Activated naive CD4-positive, alpha-beta T cell treated with anti-CD3 and anti-CD28 coated beads, Interleukin-2, amount 50 U/mL, for 72 hours (primary cell): ENCODE measurements at regions not wholly inside any gene's neighbourhood (a gene's known extent, or its start where the extent isn't known, plus 50 kb on each side); places are given as distances from the start of the nearest gene placed in this dataset.
A peak's percentile ranks its signal among the peaks of the same experiment; 100 is the strongest.

Experiments
- ATAC-seq, 2 donors: fragments of 150-1000 bp; cut with Tn5 transposase; 2 replicates each; pipeline ENCODE4 v1.10.0; 2021; ENCODE audit warnings: mild to moderate bottlenecking in 2 of 2, moderate library complexity in 2 of 2
- DNase-seq, 2 donors: peaks; one replicate each; pipeline ENCODE4 v3.0.0; 2021 to 2022; ENCODE audit warnings: low spot score in 2 of 2
- H3K27ac Mint-ChIP-seq, 2 donors: one replicate each; pipeline ENCODE4 v1.8.0; 2022; ENCODE audit warnings: mild to moderate bottlenecking in 2 of 2, mixed read lengths in 2 of 2
- H3K36me3 Mint-ChIP-seq, 2 donors: one replicate each; pipeline ENCODE4 v1.8.0; 2022; ENCODE audit warnings: mixed read lengths in 2 of 2
- H3K9me3 Mint-ChIP-seq, 2 donors: one replicate each; pipeline ENCODE4 v1.8.0; 2022; ENCODE audit warnings: mixed read lengths in 2 of 2

DNA sequence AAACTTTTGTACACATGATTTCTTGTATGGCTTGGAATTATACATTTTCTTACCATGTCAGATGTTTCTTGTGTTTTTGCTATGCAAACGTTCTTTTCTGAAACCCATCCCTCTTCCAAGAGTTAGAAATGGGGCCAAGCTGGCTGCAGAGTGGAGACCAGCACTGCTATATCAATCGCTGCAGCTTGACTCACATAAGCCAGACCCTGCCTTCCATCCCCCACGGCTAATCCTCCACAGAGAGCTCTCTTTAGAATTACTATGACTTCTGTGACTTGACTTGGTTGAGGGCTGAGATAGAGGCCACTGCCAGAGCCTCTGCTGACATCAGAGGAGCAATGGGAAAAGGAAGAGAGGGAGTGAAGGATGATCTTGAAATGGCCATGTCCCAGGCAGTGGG lies 147.9 kb downstream of the DACT1 start:
- DNase-seq (no peak), ATAC-seq (no peak)
- H3K36me3 Mint-ChIP-seq: no peaks in the 10 kb centered on the region
- no peaks in the 10 kb centered on the region for H3K9me3 Mint-ChIP-seq
- H3K27ac Mint-ChIP-seq: no peak overlapping the region

DNA sequence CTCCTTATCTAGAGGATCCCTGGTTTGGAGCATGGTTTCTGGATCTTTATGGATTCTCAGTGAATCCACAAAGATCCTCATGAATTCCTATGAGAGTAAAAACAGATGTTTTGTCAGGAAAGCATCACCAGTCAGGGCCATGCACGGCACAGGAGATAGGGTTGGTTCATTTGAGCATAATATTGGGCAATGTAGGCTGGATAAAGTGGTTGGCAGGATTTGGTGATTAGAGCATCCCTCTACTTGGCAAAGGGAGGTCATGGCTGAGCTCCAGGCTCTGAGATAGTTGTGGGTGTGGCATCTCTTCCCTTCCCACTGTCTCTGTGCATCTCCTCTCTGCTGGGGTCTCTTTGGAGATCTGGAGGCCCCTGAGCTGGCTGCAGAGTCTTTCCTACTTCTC lies 149.8 kb downstream of the DACT1 start:
- ATAC-seq (no peak), DNase-seq (no peak)
- H3K27ac Mint-ChIP-seq: no peak overlapping the region
- H3K9me3 Mint-ChIP-seq: no peaks in the 10 kb centered on the region
- H3K36me3 Mint-ChIP-seq: no peaks in the 10 kb centered on the region

DNA sequence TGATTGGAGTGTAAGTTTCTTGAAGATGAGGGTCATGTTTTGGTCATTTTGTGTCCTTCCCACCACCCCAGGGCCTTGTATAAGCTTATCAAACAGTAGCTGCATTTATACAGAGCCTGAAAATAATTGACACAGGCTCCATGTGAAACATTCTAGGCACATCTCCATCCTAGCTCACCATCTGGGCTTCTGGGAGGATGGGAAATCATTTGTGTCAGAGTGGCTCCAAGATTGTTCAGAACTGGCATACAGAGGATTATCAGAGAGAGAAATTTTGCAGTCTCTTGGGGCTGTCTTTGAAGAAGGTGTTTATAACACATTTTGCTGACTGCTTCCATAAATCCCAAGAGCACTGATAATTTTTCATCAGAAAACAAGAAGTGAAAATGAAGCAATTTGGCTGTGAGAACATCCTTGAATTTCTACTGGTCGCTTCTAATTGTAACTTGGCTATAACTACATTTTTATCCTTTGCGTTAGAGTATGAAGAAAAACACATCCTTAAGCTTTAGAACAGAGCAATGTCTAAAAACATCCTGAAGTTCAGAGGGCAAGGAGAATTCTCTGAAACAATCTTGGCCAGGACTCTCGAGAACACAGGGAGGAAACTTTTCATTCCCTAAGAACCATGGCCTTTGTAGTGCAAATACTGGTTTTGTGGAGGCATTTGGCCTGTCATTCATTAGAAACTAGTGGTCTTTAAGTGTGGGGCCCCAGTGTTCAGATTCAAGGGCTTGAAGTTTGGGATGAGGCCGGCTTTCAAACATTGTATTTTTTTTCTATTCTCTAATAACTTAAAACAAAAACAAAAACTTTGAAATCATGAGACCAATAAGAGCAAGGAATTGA lies 151.1 kb downstream of the DACT1 start:
- H3K27ac Mint-ChIP-seq: no peak overlapping the region
- no peaks in the 10 kb centered on the region for H3K36me3 Mint-ChIP-seq
- no peaks in the 10 kb centered on the region for H3K9me3 Mint-ChIP-seq
- DNase-seq (no peak), ATAC-seq (no peak)

DNA sequence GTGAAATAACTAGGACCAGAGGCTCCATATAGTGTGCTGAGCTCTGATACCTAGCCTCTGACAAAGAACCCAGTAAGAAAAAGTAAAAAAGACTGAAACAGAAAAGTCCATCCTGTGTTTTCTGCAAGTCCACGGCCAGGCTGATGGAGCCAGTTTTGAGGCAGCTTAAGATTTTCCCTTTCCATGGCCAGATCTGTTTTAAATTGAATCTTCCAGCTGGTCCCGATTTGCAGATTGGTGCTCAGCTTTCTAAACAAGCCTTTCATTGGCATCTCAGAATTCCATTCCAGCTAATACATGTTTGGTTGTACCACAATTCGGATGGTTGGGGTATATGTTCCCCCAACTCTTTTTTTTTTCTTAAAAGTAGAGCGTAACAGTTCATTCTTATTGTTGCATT lies 152.0 kb downstream of the DACT1 start:
- H3K9me3 Mint-ChIP-seq: no peaks in the 10 kb centered on the region
- H3K27ac Mint-ChIP-seq: no peak overlapping the region
- ATAC-seq (no peak), DNase-seq (no peak)
- H3K36me3 Mint-ChIP-seq: no peaks in the 10 kb centered on the region

DNA sequence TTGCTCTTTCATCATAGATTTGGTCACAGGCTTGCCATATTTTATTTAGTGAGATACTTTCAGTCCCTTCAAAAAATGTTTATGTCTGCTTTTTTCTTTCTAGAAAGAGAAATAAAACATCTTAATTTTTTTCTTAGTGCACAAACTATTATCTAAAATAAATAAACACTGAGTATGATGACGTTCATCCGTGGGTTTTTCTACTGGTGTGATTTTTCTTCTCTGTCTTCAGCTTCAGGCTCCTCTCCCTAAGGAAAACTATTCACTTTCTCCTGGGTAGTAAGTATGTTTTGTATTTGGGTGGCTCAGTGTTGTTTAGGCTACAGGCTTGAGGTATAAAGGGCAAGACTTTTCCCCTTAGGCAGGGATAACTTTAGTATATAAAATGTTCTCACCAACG lies 154.7 kb downstream of the DACT1 start:
- DNase-seq (no peak), ATAC-seq (no peak)
- H3K27ac Mint-ChIP-seq: no peak overlapping the region
- no peaks in the 10 kb centered on the region for H3K36me3 Mint-ChIP-seq
- H3K9me3 Mint-ChIP-seq: no peaks in the 10 kb centered on the region

DNA sequence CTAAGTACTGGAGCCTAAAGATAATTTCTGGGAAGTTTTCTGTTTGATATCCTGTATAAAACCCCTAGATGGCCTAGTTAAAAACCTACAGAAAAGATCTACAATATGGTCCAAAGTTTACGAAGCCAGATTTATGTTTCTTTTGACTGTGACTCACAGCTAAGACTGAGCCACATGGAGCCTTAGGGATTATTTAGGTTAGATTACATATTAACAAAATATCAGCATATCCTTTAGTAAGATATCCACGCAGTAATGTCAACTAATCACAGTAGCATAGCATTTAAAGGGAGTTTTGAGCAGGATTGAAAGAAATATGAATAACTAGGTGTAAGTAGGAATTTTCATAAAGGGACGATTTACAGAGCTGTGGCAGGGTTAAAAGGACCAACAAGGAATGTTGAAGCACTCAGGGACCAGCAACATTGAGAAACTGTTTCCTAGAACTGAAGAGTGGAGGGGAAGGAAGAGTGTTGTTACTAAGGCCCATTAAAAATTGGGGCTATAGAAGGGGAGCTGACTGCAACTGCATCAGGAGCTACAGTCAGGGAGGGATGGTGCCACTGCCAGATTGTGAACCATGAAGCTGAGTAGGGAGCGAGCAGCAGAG lies 155.5 kb downstream of the DACT1 start:
- Mint-ChIP-seq H3K9me3 (no peaks in the 10 kb centered on the region), H3K27ac (no peak overlapping the region), H3K36me3 (no peaks in the 10 kb centered on the region)
- ATAC-seq: no peak
- no peak for DNase-seq

DNA sequence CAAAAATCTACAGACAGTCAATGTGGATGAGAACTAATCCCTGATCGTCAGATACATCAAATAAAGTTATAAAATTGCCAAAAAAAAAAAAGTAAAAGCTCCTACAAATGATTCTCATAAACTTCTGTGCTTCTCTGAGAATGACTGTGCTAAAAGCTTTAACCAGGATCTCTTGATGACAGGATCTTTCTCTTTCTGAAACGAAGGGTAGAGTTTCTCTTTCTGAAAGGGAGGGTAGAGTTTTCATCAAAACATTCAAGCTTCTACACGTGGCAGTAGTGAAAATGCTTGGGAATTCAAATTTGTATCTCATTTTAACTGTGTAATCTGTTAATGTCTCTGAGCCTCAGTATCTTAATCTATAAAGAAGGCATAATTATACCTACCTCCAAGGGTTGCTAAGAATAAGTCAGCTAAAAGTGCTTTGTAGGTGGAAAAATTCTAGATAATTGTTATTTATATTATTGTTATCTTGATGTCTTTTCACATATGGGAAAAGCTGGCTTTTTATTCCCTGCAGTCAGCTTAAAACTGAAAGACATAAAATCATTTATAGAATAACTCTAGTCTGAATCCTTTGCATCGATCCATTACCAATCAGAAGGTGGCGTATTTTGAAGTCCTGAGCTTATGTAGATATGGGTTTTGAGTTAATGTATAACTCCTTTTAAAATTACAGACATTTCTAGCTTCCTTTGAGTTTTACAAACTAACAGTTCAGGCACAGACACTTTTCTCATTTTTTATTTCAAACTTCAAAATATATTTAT lies 157.4 kb downstream of the DACT1 start:
- DNase-seq (no peak), ATAC-seq (peak in 1 of 2 donors; percentile 70)
- Mint-ChIP-seq H3K9me3 (no peaks in the 10 kb centered on the region), H3K36me3 (no peaks in the 10 kb centered on the region), H3K27ac (no peak overlapping the region)

DNA sequence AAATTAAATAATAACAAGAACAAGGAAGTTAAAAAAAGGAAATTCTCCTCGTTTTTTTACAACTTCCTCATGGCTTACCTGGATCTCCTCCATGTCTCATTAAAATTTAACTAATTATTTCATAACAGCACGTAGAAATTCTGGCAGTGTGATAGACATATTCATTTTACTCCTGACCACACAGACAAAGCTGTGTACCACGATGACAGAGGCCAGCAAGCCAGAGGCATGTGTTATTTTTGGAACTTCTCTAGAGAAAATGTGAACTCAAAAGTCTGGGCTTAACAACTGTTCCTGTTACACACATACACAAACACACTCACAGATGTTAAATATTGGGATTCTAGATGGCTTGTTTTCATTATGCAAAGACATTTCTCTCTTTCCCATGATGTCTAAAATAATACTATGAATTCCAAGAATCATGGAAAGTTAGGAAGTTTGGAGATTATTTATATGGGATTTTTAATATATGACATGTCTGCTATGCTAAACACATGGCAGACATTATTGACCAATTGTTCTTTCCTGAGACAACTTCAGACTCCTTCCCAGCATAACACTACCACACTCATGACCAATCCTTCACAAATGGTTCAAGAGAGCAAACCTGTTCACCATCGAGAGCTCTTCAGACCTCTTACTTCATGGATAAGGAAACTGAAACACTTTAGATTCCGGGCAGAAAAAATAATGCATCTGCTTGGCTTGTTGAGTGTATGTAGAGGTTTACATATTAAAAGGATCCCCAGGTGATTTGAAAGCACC lies 158.7 kb downstream of the DACT1 start:
- ATAC-seq: no peak

DNA sequence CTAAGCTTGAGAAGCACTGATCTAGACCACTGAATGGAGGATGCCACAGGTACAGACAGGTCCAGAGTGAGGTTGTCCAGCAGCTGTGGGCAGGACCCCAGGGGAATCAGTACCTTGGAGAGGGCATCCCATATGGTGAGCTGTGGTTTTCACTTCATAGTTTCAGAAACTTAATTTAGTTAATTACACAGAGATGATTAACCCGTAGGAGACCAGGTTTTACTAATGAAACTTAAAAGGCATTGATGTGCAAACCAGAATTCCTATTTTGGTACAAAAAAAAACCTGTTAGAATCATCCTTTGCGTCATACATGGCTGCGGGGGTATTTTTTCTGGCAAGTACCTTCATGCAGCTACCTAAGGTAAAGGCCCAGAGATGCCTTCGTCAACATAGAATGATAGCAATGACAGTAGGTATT lies 159.3 kb downstream of the DACT1 start:
- no peaks in the 10 kb centered on the region for H3K9me3 Mint-ChIP-seq
- DNase-seq: no peak
- H3K27ac Mint-ChIP-seq: no peak overlapping the region
- no peak for ATAC-seq
- H3K36me3 Mint-ChIP-seq: no peaks in the 10 kb centered on the region

More for the DNA sequence above, 158.7 kb downstream of the DACT1 start:
- no peak for DNase-seq
- H3K9me3 Mint-ChIP-seq: no peaks in the 10 kb centered on the region
- no peak overlapping the region for H3K27ac Mint-ChIP-seq
- no peaks in the 10 kb centered on the region for H3K36me3 Mint-ChIP-seq

DNA sequence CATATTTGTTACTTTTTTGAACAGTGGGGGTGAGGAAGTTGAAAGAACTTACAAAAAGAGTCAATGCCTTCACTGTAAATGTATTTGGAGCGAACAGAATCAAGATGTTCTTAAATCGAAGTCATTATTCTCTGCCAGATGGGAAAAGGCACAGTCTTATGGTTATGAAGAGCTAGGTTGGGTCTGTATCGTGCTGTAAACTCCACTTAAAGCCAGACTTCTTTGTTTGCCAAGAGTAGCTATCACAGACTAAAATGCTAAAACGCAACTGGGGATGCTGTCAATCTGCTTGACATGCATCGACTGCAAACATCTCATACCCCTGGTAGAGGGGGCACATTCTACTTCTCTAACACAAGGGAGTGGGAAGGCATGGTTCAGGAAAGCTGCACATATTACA lies 160.4 kb downstream of the DACT1 start:
- Mint-ChIP-seq H3K27ac (no peak overlapping the region), H3K36me3 (peaks cover 0 to 4% of the 10 kb centered on the region in 2 donors), H3K9me3 (peaks cover 4% of the 10 kb centered on the region in 2 donors)
- ATAC-seq (no peak), DNase-seq (no peak)

DNA sequence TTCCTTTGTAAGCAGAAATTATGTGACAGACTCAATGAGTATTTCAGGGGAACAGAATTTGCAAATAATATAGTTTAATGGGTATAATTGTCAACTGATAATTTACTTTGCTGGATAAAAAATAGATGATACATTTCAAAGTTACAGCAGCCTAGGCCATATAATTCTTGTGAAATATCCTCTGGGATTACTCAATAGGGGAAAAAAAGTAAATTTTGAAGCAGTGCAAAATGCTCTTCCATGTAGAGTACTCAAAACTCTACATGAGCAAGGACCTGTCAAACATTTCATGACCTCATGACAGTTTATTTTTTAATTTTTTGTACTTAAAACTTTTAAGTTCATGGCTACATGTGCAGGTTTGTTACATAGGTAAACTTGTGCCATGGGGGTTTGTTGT lies 163.3 kb downstream of the DACT1 start:
- no peak for ATAC-seq
- Mint-ChIP-seq H3K36me3 (peaks cover 0 to 8% of the 10 kb centered on the region in 2 donors), H3K27ac (no peak overlapping the region), H3K9me3 (peaks cover 4 to 7% of the 10 kb centered on the region in 2 donors)
- DNase-seq: no peak

DNA sequence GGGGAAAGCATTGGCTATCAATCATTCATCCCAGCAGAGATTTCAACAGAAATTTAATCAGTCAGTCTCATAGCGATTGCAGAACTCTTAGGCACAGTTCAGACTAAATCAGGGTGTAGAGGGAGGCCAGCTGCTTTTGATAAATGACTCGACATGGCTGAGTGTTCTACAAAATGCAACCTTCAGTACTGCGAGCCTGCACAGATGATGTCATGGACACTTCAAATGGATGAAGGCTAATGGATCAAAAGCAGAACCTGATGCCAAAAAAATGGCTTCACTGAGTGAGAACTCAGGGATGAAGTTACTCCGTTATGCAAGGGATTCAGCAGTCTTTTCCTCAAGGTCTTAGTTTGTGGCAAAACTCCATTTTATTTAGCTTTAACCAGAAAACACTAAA lies 167.3 kb downstream of the DACT1 start:
- ATAC-seq (no peak), DNase-seq (no peak)
- Mint-ChIP-seq H3K9me3 (peaks cover 4 to 7% of the 10 kb centered on the region in 2 donors), H3K27ac (no peak overlapping the region), H3K36me3 (peaks cover 0 to 8% of the 10 kb centered on the region in 2 donors)

DNA sequence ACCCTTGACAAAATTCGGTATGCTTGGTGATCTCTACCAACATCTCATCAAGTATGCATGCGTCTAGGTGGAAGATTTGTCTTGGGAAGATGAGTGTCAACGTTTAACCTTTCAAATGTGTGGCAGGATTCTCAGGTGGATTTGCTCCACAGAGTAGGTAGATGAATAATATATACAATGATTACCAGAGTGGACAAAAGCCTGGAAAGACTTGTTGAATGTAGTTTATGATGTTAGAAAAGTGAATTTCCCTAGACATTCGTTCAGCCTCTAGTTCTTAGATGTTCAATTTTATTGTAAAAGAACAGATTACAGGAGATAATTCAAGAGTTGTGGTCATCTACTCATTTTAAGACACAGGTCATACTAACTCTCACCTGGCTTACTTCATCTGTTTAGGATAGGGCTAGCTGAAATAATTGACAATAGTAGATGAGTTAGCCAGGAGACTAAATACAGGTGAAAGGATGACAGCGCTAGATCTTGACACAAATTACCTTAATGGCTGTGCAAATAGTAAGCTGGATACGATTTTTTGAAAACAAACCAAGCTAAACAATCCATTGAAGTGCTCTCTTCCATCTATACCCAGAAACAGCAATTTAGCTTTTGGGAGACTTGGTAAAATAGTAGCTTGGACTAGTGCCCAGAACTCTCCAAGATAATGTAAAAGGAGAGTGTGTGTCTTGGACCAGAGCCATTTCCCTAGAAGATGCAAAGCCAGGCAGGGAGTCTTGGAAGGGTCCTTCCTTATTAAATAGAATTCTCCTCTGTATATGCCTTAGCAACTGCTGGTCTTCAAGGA lies 168.0 kb downstream of the DACT1 start:
- no peak overlapping the region for H3K27ac Mint-ChIP-seq
- H3K36me3 Mint-ChIP-seq: peaks cover 0 to 8% of the 10 kb centered on the region in 2 donors
- DNase-seq: no peak
- peaks cover 4 to 7% of the 10 kb centered on the region in 2 donors for H3K9me3 Mint-ChIP-seq
- ATAC-seq: no peak

DNA sequence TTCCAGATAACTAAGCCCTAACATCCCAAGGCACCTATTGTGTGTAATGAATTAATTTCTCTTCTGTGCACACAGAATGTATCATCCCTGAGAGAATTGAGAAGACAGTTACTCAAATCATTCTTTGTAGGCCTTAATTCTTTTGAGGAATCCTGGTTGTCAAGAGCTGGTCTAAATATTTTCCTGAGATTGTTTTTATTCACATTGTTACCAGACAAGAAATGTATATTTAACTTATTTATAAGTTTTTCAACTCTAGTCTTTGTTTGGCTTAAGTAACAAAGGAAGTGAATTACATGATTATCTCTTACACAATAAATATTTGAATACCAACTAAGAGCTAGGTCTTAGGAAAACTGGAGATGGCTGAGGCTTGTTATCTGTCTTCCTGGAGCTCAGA lies 169.4 kb downstream of the DACT1 start:
- Mint-ChIP-seq H3K27ac (no peak overlapping the region), H3K9me3 (peaks cover 4 to 7% of the 10 kb centered on the region in 2 donors), H3K36me3 (peaks cover 0 to 8% of the 10 kb centered on the region in 2 donors)
- no peak for DNase-seq
- no peak for ATAC-seq

DNA sequence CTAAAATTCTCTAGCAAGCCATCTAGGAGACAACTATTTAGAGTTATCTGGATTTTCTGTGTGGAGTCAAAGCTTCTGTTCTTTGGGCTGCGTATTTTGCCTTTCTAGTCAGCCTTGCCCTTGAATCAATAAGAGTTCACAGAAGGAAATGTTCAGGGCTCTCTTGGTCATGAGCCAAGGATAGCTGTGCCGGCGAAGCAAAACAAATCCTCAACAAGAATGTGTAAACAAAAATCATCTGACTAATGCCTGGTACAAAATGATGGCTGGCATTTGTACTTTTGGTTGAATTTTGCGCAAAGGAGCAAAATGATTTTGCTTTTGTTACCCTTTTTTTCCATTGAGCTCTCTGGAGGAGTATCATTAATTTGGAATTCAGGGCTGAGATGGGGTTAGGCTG lies 171.1 kb downstream of the DACT1 start:
- ATAC-seq (no peak), DNase-seq (no peak)
- peaks cover 0 to 3% of the 10 kb centered on the region in 2 donors for H3K9me3 Mint-ChIP-seq
- H3K27ac Mint-ChIP-seq: no peak overlapping the region
- peaks cover 0 to 4% of the 10 kb centered on the region in 2 donors for H3K36me3 Mint-ChIP-seq

DNA sequence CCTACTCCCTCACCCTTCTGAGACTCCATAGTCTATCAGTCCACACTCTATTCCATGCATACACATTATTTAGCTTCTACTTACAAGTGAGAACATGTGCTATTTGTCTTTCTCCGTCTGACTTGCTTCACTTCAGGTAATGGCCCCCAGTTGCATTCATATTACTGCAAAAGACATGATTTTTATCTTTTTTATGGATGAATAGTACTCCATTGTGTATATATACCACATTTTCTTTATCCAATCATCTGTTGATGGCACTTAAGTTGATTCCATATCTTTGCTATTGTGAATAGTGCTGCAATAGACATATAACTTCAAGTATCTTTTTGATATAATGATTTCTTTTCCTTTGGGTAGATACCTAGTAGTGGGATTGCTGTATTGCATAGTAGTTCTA lies 171.8 kb downstream of the DACT1 start:
- Mint-ChIP-seq H3K36me3 (no peaks in the 10 kb centered on the region), H3K9me3 (no peaks in the 10 kb centered on the region), H3K27ac (no peak overlapping the region)
- no peak for DNase-seq
- ATAC-seq: no peak
